ENCODE measurements at regions not wholly inside any gene's neighbourhood (a gene's known extent, or its start where the extent isn't known, plus 50 kb on each side); places are given as distances from the start of the nearest gene placed in this dataset.

GRCh38 chr2:213202011-213202410 lies 50.6 kb upstream of the IKZF2 start:
- intact Hi-C loops (cut with micrococcal nuclease): no loop called here

DNA sequence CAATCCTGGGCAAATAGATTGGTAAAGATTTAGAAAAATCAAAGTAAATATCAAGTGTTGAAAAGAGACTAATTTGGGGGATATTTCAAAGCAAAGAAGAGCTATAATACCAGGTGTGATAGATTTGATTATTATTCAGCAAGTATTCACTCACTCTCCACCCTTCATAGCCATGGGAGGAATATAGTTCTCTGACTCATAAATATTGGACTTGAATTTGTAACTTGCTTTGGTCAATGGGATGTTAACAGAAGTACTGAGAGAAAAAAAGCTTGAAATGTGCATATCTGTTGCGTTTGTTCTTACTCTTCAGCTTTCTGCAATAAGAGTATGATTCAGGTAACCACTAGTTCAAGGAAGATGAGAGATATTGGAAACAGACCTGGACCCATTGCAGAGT lies 54.5 kb upstream of the IKZF2 start:
- intact Hi-C loops (cut with micrococcal nuclease): no loop called here

DNA sequence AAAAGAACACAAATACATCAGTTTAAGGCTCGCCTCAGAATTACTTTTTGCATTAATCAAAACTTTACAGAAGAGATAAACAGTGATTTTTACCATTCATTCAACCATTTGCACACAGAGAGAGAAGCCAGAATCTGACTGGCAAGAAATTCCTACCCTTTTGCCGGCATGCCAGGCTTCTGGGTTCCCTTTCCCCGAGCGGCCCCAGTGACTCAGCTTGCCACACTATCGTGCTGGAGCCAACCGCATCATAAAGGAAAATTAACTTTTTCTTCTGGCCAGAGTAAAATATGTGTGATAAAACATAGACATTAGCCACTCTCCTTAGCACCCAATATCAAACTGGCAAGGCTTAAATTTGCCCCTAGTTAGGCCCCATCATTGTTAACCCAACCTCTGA lies 61.8 kb upstream of the IKZF2 start:
- intact Hi-C loops (cut with micrococcal nuclease): no loop called here

DNA sequence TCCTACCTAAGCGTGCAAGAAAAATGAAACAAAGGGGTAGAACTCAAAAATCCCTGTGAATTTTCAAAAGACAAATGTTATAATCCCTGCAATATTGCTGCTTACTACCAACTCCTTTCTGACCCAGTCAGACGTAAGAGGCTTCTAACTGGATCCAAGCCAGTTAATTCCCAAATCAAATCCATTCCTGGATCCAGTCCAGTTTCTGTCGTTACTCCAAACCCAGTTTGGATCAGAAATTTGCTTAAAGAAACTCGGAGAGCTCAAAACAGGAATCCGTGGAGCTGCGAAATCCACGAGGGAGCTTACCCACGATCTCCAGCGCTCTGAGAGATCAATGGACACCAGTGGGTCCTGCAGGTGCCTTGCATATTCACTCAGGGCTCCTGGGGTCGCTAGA lies 62.8 kb upstream of the IKZF2 start:
- intact Hi-C loops (cut with micrococcal nuclease): no loop called here

- intact Hi-C loops (cut with micrococcal nuclease): no loop called here
These were observed 65.0 kb upstream of the IKZF2 start for GRCh38 chr2:213216461-213216860.

GRCh38 chr2:213219816-213220215 lies 64.4 kb upstream of the SPAG16 start:
- intact Hi-C loops (cut with micrococcal nuclease): no loop called here

- intact Hi-C loops (cut with micrococcal nuclease): no loop called here
These were observed 63.2 kb upstream of the SPAG16 start for GRCh38 chr2:213220967-213221603.

- intact Hi-C loops (cut with micrococcal nuclease): no loop called here
These were observed 62.3 kb upstream of the SPAG16 start for GRCh38 chr2:213221957-213222356.

DNA sequence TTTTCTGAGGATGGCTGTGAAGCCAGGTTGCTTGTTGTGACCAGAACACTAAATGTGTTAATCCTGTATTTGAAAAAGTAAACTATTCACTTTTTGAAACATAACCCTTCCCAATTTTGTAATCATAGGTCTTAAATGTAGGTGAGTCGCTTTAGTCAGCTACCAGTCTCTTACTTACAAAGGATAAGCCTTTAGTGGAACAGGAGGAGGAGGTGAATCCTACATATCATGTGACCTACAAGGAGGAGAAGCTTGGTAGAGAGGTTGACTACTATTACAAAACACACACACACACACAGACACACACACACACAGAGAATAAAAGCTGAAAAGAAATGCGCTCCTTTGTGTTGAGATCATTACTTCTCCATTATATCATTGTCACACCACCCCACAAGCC lies 59.9 kb upstream of the SPAG16 start:
- intact Hi-C loops (cut with micrococcal nuclease): no loop called here

GRCh38 chr2:213225866-213226265 lies 58.4 kb upstream of the SPAG16 start:
- intact Hi-C loops (cut with micrococcal nuclease): no loop called here

- intact Hi-C loops (cut with micrococcal nuclease): no loop called here
These were observed 56.8 kb upstream of the SPAG16 start for GRCh38 chr2:213227458-213227857.

GRCh38 chr2:213228638-213229037 lies 55.6 kb upstream of the SPAG16 start:
- intact Hi-C loops (cut with micrococcal nuclease): no loop called here

DNA sequence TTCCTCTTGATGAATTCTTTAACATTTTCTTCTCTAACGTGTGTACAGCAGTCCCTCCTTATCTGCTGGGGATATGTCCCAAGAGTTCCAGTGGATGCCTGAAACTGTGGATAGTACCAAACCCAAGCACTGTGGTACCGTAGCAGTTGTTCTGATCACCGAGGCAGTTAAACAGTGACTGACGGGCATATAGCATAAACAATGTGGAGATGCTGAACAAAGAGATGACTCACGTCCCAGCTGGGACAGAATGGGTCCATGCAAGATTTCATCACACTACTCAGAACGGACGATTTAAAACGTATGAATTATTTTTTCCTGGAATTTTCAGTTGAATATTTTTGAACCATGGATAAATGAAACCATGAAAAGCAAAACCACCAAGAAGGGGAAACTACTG lies 54.5 kb upstream of the SPAG16 start:
- intact Hi-C loops (cut with micrococcal nuclease): loop anchor here (5.0 kb wide), 1 partner anchor 78 kb away; the partner anchor contains the start of gene IKZF2

DNA sequence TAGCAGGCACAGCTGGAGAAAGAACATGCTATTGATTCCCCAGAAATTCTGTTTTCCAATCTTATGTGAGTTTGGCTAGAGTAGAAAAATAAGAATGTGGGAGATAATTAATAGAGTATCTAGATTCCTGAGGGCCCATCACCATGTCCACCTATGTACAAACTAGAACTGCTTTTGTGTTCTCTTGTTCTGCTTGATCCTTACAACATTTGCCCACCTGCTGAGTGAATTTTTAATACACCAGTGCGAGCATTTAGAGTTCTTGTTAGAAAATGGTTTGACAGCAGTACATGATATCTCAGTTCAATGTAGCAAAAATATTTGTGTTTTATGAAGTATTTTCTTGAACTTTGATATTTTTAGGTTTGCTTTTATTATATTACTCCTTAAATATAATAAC lies 52.3 kb upstream of the SPAG16 start:
- intact Hi-C loops (cut with micrococcal nuclease): loop anchor here (5.0 kb wide), 1 partner anchor 80 kb away; the partner anchor contains the start of gene IKZF2

DNA sequence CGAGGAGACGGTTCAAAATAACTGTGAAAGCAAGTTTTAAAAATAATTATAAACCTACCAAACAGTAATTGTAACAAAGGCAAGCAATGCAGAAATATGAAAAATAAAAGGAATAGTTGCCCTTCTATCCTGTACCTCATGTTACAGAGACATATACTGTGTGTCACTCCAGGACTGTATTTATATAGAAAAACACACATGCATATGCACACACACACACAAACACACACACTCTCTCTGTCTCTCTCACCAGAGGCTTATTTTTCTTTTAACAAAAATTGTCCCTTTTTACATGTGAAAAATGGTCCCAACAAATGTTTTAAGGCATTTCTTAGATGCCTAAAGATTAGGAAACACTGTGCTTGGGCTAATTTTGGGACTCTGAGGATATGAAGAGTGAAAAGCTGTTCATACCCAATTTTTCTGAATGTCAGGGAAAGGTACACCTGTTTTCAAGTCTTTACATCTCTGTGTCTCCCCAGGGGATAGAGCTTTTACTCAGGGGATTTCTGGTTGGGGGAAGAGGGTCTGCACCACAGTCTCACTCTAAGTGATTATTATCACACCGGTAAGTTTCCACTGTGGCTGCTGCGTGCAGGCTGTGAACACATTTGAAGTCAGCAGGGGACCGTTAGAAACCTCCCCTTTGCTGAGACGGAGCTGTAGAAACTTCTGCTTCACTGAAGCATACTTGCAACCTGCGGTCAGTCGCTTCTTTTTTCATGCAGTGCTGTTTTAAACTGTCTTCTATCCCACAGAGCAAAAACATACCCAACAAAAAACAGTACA lies 51.4 kb upstream of the SPAG16 start:
- intact Hi-C loops (cut with micrococcal nuclease): loop anchor here (1.0 to 5.0 kb wide), 3 partner anchors 12 to 81 kb away; partner anchors contain the start of genes IKZF2 and SPAG16

- intact Hi-C loops (cut with micrococcal nuclease): loop anchor here (1.0 to 5.0 kb wide), 3 partner anchors 12 to 81 kb away; partner anchors contain the start of genes IKZF2 and SPAG16
These were observed 50.6 kb upstream of the SPAG16 start for GRCh38 chr2:213233438-213234330.
